Epithelial cell of esophagus (primary cell): ENCODE measurements at regions not wholly inside any gene's neighbourhood (a gene's known extent, or its start where the extent isn't known, plus 50 kb on each side); places are given as distances from the start of the nearest gene placed in this dataset.
A peak's percentile ranks its signal among the peaks of the same experiment; 100 is the strongest.

Source experiments
- DNase-seq: peaks from one replicate; pipeline ENCODE4 v3.0.0; 2010; ENCODE audit warnings: low read depth
- H3K4me3 ChIP-seq: 2 replicates; pipeline ENCODE4 v1.5.1; 2011; ENCODE audit warnings: mild to moderate bottlenecking, low read length, control low read depth
- CTCF ChIP-seq: IDR thresholded peaks from 2 replicates; pipeline ENCODE4 v1.5.1; 2011; ENCODE audit warnings: low read depth, mild to moderate bottlenecking, low read length, control low read depth, inconsistent platforms; ENCODE audit not compliant: insufficient read depth; ENCODE audit errors: missing control alignments

GRCh38 chr3:182124716-182125115 lies 413.0 kb downstream of the SOX2 start:
- no peak overlapping the region for H3K4me3 ChIP-seq
- DNase-seq: no peak
- TF ChIP-seq CTCF: no peak

GRCh38 chr3:182129740-182130139 lies 418.0 kb downstream of the SOX2 start:
- TF ChIP-seq CTCF: no peak
- no peak for DNase-seq
- no peak overlapping the region for H3K4me3 ChIP-seq

- peak; percentile 47 for DNase-seq
- TF ChIP-seq CTCF: no peak
- no peak overlapping the region for H3K4me3 ChIP-seq
Measured at GRCh38 chr3:182133752-182134151, 422.0 kb downstream of the SOX2 start.

GRCh38 chr3:182135056-182135455 lies 423.3 kb downstream of the SOX2 start:
- H3K4me3 ChIP-seq: no peak overlapping the region
- no peak for TF ChIP-seq CTCF
- DNase-seq: no peak

- TF ChIP-seq CTCF: no peak
- DNase-seq: no peak
Measured at GRCh38 chr3:182136008-182136910, 424.5 kb downstream of the SOX2 start.

GRCh38 chr3:182138393-182138792 lies 426.7 kb downstream of the SOX2 start:
- H3K4me3 ChIP-seq: no peak overlapping the region
- TF ChIP-seq CTCF: no peak
- DNase-seq: no peak

More at GRCh38 chr3:182136008-182136910, 424.5 kb downstream of the SOX2 start:
- H3K4me3 ChIP-seq: no peak overlapping the region

- H3K4me3 ChIP-seq: no peak overlapping the region
- TF ChIP-seq CTCF: no peak
- no peak for DNase-seq
Measured at GRCh38 chr3:182139627-182140357, 428.1 kb downstream of the SOX2 start.
